ENCODE measurements at regions not wholly inside any gene's neighbourhood (a gene's known extent, or its start where the extent isn't known, plus 50 kb on each side); places are given as distances from the start of the nearest gene placed in this dataset.

- TF ChIP-seq, protein P1, sequence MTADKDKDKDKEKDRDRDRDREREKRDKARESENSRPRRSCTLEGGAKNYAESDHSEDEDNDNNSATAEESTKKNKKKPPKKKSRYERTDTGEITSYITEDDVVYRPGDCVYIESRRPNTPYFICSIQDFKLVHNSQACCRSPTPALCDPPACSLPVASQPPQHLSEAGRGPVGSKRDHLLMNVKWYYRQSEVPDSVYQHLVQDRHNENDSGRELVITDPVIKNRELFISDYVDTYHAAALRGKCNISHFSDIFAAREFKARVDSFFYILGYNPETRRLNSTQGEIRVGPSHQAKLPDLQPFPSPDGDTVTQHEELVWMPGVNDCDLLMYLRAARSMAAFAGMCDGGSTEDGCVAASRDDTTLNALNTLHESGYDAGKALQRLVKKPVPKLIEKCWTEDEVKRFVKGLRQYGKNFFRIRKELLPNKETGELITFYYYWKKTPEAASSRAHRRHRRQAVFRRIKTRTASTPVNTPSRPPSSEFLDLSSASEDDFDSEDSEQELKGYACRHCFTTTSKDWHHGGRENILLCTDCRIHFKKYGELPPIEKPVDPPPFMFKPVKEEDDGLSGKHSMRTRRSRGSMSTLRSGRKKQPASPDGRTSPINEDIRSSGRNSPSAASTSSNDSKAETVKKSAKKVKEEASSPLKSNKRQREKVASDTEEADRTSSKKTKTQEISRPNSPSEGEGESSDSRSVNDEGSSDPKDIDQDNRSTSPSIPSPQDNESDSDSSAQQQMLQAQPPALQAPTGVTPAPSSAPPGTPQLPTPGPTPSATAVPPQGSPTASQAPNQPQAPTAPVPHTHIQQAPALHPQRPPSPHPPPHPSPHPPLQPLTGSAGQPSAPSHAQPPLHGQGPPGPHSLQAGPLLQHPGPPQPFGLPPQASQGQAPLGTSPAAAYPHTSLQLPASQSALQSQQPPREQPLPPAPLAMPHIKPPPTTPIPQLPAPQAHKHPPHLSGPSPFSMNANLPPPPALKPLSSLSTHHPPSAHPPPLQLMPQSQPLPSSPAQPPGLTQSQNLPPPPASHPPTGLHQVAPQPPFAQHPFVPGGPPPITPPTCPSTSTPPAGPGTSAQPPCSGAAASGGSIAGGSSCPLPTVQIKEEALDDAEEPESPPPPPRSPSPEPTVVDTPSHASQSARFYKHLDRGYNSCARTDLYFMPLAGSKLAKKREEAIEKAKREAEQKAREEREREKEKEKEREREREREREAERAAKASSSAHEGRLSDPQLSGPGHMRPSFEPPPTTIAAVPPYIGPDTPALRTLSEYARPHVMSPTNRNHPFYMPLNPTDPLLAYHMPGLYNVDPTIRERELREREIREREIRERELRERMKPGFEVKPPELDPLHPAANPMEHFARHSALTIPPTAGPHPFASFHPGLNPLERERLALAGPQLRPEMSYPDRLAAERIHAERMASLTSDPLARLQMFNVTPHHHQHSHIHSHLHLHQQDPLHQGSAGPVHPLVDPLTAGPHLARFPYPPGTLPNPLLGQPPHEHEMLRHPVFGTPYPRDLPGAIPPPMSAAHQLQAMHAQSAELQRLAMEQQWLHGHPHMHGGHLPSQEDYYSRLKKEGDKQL (CRISPR knock-in tag; IDR thresholded peaks at IDR 0.05; ENCODE audit: low read depth): peak; percentile 79; the same call in 1 of the 2 replicates
- TF ChIP-seq RFXANK (CRISPR knock-in tag; IDR thresholded peaks at IDR 0.05) (no peak), ELF1 (CRISPR knock-in tag; IDR thresholded peaks at IDR 0.05) (peak; percentile 51; the same call in 1 of the 2 replicates), TFDP2 (CRISPR knock-in tag; IDR thresholded peaks at IDR 0.05) (peak; percentile 66; the same call in 1 of the 2 replicates), MAFG (CRISPR knock-in tag; IDR thresholded peaks at IDR 0.05) (no peak), KDM1A (CRISPR knock-in tag; IDR thresholded peaks at IDR 0.05) (peak; percentile 80), WIZ (CRISPR knock-in tag; IDR thresholded peaks at IDR 0.05) (no peak), KAT2B (IDR thresholded peaks at IDR 0.05; ENCODE audit: borderline replicate concordance, low read depth, low read length) (no peak)
- TF ChIP-seq, protein P2, sequence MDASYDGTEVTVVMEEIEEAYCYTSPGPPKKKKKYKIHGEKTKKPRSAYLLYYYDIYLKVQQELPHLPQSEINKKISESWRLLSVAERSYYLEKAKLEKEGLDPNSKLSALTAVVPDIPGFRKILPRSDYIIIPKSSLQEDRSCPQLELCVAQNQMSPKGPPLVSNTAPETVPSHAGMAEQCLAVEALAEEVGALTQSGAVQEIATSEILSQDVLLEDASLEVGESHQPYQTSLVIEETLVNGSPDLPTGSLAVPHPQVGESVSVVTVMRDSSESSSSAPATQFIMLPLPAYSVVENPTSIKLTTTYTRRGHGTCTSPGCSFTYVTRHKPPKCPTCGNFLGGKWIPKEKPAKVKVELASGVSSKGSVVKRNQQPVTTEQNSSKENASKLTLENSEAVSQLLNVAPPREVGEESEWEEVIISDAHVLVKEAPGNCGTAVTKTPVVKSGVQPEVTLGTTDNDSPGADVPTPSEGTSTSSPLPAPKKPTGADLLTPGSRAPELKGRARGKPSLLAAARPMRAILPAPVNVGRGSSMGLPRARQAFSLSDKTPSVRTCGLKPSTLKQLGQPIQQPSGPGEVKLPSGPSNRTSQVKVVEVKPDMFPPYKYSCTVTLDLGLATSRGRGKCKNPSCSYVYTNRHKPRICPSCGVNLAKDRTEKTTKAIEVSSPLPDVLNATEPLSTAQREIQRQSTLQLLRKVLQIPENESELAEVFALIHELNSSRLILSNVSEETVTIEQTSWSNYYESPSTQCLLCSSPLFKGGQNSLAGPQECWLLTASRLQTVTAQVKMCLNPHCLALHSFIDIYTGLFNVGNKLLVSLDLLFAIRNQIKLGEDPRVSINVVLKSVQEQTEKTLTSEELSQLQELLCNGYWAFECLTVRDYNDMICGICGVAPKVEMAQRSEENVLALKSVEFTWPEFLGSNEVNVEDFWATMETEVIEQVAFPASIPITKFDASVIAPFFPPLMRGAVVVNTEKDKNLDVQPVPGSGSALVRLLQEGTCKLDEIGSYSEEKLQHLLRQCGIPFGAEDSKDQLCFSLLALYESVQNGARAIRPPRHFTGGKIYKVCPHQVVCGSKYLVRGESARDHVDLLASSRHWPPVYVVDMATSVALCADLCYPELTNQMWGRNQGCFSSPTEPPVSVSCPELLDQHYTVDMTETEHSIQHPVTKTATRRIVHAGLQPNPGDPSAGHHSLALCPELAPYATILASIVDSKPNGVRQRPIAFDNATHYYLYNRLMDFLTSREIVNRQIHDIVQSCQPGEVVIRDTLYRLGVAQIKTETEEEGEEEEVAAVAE (CRISPR knock-in tag; IDR thresholded peaks at IDR 0.05; ENCODE audit: borderline replicate concordance): peak; percentile 90
- TF ChIP-seq, protein P3, sequence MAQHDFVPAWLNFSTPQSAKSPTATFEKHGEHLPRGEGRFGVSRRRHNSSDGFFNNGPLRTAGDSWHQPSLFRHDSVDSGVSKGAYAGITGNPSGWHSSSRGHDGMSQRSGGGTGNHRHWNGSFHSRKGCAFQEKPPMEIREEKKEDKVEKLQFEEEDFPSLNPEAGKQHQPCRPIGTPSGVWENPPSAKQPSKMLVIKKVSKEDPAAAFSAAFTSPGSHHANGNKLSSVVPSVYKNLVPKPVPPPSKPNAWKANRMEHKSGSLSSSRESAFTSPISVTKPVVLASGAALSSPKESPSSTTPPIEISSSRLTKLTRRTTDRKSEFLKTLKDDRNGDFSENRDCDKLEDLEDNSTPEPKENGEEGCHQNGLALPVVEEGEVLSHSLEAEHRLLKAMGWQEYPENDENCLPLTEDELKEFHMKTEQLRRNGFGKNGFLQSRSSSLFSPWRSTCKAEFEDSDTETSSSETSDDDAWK (CRISPR knock-in tag; IDR thresholded peaks at IDR 0.05): no peak
- TF ChIP-seq, protein P4, sequence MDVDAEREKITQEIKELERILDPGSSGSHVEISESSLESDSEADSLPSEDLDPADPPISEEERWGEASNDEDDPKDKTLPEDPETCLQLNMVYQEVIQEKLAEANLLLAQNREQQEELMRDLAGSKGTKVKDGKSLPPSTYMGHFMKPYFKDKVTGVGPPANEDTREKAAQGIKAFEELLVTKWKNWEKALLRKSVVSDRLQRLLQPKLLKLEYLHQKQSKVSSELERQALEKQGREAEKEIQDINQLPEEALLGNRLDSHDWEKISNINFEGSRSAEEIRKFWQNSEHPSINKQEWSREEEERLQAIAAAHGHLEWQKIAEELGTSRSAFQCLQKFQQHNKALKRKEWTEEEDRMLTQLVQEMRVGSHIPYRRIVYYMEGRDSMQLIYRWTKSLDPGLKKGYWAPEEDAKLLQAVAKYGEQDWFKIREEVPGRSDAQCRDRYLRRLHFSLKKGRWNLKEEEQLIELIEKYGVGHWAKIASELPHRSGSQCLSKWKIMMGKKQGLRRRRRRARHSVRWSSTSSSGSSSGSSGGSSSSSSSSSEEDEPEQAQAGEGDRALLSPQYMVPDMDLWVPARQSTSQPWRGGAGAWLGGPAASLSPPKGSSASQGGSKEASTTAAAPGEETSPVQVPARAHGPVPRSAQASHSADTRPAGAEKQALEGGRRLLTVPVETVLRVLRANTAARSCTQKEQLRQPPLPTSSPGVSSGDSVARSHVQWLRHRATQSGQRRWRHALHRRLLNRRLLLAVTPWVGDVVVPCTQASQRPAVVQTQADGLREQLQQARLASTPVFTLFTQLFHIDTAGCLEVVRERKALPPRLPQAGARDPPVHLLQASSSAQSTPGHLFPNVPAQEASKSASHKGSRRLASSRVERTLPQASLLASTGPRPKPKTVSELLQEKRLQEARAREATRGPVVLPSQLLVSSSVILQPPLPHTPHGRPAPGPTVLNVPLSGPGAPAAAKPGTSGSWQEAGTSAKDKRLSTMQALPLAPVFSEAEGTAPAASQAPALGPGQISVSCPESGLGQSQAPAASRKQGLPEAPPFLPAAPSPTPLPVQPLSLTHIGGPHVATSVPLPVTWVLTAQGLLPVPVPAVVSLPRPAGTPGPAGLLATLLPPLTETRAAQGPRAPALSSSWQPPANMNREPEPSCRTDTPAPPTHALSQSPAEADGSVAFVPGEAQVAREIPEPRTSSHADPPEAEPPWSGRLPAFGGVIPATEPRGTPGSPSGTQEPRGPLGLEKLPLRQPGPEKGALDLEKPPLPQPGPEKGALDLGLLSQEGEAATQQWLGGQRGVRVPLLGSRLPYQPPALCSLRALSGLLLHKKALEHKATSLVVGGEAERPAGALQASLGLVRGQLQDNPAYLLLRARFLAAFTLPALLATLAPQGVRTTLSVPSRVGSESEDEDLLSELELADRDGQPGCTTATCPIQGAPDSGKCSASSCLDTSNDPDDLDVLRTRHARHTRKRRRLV (CRISPR knock-in tag; IDR thresholded peaks at IDR 0.05): 0 out of 2 replicates have a peak, but pooled peaks have one; percentile 25
Observed at GRCh38 chr6:2514965-2515543, 235.7 kb downstream of the MYLK4 start (continued).
